Lower leg skin (tissue), 3 donors: ENCODE measurements at regions not wholly inside any gene's neighbourhood (a gene's known extent, or its start where the extent isn't known, plus 50 kb on each side); places are given as distances from the start of the nearest gene placed in this dataset.

Source experiments
- CTCF ChIP-seq, 3 donors: fragments of 450-650 bp; IDR thresholded peaks; one replicate each; pipeline ENCODE4 v1.5.1; 2016; ENCODE audit warnings: antibody characterized with exemption in 3 of 3, mild to moderate bottlenecking in 3 of 3, moderate library complexity in 2 of 3
- POLR2A ChIP-seq, 2 donors: fragments of 450-650 bp; IDR thresholded peaks; one replicate each; pipeline ENCODE4 v1.6.1; 2016 to 2017; ENCODE audit warnings: antibody characterized with exemption in 2 of 2, mild to moderate bottlenecking in 1 of 2, moderate library complexity in 1 of 2

GRCh38 chr1:29626066-29626465, 389.7 kb downstream of the PTPRU start:
- TF ChIP-seq POLR2A (IDR thresholded peaks at IDR 0.05) (no peak), CTCF (IDR thresholded peaks at IDR 0.05) (no peak)
